Activated CD4-positive, alpha-beta T cell treated with anti-CD3 and anti-CD28 coated beads, Interleukin-2, Interleukin-6, amounts not matched to agents 100 ng/mL and 50 ng/mL, durations not matched to agents 16 hours and 8 hours (primary cell): ENCODE measurements at regions not wholly inside any gene's neighbourhood (a gene's known extent, or its start where the extent isn't known, plus 50 kb on each side); places are given as distances from the start of the nearest gene placed in this dataset.

Experiments
- DNase-seq: peaks from one replicate; pipeline ENCODE4 v3.0.0-alpha.2; 2020

DNA sequence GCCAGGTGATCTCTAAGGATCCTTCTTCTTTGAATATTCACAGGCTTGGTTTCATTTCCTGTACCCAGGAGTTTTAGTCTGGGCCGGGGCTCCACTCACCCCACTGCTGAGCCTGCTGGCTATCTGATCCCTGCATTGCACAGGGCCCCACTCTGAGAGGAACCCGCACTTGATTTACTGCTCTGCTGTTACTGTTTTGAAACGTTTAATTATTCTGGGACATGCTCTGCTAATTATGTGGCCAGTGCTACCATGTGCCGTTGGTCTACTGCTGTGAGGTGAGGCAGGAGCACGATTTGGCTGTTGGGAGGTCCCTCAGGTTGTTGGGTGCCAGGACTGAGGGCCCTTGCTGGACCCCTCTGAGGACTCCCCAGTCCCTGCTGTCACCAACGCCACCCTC, 108.7 kb upstream of the SIRPA start:
- DNase-seq = no peak

DNA sequence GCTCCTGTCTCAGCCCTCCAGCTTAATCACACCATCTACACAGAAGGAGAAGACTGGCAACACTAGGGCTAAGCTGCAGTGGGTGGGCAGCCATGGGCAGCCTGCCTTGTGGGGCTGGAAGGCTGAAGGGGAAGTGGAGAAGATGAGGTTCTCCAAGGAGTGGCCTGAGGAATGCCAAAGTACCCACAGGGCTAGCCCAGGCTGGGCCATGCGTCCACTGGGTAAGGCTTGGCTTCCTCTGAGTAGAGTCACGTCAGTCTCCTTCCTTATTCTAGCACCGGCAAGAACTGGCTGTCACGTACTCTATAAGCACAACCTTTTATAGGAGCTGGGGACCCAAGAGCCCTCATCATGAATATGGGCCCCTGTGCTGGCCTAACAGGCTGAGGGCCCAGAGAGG, 110.6 kb upstream of the SIRPA start:
- DNase-seq = no peak

DNA sequence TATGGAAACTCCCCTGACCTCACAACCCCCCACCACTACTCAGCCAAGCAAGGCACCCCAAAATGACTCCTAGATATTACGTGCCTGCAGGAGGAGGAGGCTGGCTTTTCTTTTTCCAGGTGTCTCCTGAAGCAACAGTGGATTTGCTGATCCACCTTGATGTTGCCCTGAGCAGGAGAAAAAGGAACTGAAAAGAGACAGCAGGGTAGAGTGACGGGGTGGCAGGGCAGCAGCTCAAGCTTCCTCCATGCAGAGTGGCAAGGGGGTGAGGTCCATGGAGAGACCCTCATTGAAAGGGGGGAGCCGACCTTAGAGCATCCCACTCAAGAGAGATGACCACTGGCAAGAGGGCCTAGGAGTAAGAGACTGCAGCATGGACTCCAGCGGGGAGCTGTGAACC, 112.0 kb upstream of the SIRPA start:
- no peak for DNase-seq

DNA sequence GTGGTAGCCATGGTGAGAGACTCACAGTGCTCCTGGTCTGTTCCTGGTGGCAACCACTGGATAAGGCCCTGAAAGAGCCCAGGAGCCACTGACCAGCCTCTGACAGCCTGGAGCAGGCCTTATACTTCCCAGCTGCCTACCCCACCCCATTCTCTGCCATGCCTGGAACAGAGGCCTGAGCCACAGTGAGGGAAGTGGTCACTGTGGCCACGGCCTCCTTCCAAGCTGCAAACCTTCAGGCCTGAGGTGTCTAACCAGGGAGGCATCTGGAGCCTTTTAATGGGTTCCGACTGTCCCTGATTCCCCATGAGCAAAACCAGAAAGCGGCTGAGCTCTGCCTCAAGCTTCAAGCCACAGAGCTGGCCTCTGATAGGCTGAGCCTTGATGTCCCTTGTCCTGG, 113.0 kb upstream of the SIRPA start:
- no peak for DNase-seq

DNA sequence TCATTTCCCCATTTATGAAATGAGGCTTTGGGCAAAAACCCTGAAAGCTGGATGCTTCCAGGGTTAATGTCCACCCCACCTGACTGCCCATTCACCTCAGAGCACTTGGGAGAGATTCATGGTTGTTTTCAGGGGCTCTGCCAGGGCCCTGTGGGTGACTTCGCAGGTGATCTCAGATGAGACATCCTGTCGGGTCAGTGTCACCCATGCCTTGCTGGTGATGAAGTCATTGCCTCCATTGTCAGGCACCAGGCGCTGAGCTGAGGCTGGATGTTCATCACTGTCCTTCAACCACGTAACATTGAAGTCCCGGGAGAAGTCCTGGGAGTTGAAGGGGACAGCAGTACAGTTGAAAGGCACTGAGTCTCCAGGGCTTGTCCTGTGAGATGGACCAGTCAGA, 115.6 kb upstream of the SIRPA start:
- no peak for DNase-seq

DNA sequence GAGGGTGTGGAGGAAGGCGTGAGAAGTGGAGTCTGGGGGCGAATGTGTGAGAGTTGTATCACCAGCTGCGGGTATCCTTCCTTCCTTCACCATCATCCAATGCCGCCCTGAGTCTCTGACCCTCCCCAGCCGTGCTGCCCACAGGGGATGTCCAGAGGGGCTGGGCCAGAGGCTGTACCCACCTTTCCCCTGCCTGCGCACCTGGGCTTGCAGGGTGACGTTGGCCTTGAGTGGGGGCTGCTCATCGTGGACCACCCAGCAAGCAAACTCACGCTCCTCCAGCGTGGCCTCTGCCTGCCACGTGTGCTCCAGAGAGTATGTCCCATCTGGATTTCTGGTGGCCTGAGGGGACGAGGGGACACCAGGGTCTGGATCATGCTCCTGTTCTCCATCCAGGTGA, 116.9 kb upstream of the SIRPA start:
- no peak for DNase-seq

- DNase-seq = no peak
These were observed 117.8 kb upstream of the SIRPA start for GRCh38 chr20:1777476-1777820.

DNA sequence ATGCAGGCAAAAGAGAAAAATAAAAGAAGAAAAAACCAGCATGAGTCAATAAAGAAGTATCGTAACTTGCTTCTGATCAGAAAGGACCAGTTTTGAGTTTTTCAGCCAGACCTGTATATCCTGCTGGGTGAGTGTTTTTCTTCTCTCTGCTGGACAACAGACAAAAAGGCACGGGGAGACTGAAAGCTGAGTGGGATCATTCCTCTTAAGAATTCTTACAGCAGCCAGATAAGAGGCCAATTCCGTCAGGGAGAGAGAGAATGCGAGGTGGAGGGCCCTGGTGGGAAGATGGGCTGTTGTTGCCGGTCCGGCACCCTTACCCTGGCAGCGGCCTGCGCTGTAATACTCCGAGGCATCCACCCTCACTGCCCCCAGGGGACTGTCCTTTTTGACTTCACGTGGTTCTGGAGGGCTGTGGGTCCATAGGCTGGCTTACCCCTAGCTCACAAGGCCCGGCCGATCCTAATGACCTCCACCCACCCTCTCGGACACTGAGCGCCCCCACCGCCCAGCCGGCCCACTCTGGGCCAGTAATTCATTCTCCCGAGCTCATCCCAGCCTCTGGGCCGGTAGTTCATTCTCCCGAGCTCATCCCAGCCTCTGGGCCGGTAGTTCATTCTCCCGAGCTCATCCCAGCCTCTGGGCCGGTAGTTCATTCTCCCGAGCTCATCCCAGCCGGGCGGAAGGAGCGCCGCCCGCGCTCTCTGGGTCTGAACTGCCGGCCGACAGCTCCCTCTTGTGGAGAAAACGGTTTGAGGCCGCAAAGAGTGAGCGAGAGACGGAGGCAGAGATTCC, 118.3 kb upstream of the SIRPA start:
- DNase-seq = peak; percentile 90

DNA sequence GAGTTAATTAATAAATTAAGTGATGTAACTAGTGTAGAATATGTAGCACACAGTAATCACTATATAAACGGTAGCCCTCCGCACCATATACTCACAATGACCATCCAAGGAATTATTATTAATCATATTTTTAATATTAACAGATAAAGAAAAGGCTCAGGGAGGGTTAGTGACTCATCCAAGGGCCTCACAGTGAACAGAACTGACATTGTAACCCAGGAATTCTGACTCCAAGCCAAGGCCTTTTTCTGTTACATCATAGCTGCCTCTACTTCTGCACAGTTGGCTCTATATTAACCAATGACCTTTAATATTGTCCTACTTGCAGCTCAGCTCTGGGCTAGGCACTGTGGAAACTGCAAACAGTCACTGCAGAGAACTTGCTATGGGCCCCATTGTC, 117.5 kb upstream of the SIRPG start:
- DNase-seq = no peak

DNA sequence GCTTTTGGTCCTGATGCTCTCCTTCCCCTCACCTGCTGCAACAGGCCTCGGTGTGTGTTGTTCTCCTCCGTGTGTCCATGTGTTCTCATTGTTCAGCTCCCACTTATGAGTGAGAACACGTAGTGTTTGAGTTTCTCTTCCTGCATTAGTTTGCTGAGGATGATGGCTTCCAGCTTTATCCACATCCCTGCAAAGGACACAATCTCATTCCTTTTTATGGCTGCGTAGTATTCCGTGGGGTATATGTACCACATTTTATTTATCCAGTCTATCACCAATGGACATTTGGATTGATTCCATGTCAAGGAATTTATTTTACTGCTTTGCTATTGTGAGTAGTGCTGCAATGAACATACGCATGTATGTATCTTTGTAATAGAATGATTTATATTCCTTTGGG, 116.9 kb upstream of the SIRPG start:
- no peak for DNase-seq

DNA sequence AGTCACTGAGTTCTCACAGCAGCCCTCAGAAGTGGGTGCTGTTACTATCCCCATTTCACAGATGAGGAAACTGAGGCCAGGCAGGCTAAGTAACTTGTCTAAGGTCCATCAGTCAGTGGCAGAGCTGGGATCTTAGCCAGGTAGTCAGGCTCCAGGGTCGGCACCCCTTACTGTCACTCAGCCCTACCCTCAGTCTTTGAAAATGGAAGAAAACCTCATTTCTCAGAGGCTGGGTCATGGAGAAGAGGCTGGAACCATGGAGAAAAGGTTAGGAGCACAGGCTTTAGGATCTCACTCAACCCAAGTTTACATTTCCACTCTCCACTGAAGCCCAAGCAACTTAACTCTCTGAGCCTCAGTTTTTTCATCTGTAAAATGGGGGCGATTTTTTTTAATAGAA, 116.2 kb upstream of the SIRPG start:
- no peak for DNase-seq

DNA sequence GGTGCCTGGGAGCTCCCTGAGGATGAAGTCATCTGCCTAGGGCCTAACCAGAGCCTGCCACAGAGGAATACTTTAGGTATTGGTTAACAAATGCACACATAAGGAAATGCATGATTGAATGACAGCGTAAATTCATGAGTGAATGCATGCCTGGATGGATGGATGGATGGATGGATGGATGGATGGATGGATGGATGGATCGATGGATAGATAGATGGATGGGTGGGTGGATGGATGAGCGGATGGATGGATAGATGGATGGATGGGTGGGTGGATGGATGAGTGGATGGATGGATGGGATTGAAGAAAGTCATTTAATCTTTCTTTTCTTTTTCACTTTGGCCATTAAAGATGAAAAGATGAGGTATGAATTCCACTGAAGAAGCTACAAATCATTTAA, 111.9 kb upstream of the SIRPG start:
- no peak for DNase-seq

- no peak for DNase-seq
These were observed 109.2 kb upstream of the SIRPG start for GRCh38 chr20:1766731-1767130.

- peak; percentile 75 for DNase-seq
These were observed 106.8 kb upstream of the SIRPG start for GRCh38 chr20:1764136-1765033.

DNA sequence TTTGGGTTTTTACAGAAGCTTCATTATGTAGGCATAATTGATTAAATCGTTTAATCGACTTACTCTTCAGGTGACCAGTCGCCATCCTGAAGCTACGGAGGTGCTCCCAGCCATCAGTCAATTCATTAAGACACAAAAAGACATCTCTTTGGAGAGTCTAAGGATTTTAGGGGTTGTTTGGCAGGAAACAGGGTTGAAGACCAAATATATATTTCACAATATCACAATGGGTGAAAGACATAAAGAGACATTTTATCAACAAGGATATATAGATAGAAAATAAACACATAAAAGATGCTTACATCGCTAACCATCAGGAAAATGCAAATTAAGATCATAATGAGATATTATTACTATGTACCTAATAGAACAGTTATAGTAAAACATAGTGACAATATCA, 104.0 kb upstream of the SIRPG start:
- no peak for DNase-seq

DNA sequence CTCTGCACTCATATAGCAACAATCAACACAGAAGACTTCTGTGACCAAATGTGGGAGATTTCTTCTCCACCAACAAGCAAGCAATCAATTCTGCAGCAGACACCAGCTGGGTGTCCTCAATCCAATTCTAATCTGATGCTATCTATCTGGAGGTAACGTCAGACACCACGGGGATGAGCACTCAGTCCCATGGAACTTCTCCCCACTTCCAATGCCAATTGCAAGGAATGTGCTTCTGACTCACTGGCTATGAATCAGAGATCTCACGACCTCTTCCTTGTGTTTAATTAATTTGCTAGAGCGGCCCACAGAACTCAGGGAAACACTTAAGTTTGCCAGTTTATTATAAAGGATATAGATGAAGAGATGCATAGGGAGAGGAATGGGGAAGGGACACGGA, 103.5 kb upstream of the SIRPG start:
- no peak for DNase-seq

DNA sequence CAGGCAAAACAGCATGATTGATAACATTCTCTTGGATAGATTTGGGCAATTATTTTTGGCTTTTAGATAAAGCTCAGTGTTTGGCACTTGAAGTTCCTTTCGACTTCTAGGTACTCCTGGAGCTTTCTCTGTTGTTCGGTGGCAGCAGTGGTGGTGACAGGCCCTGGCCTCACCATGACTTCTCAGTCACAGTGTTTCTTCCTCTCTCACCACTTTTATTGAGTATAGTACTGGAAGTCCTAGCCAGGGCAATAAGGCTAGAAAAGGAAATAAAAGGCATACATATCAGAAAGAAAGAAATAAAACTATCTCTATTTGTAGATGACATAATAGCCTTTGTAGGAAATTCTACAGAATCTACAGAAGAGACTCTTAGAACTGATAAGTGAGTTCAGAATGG, 101.2 kb upstream of the SIRPG start:
- no peak for DNase-seq

DNA sequence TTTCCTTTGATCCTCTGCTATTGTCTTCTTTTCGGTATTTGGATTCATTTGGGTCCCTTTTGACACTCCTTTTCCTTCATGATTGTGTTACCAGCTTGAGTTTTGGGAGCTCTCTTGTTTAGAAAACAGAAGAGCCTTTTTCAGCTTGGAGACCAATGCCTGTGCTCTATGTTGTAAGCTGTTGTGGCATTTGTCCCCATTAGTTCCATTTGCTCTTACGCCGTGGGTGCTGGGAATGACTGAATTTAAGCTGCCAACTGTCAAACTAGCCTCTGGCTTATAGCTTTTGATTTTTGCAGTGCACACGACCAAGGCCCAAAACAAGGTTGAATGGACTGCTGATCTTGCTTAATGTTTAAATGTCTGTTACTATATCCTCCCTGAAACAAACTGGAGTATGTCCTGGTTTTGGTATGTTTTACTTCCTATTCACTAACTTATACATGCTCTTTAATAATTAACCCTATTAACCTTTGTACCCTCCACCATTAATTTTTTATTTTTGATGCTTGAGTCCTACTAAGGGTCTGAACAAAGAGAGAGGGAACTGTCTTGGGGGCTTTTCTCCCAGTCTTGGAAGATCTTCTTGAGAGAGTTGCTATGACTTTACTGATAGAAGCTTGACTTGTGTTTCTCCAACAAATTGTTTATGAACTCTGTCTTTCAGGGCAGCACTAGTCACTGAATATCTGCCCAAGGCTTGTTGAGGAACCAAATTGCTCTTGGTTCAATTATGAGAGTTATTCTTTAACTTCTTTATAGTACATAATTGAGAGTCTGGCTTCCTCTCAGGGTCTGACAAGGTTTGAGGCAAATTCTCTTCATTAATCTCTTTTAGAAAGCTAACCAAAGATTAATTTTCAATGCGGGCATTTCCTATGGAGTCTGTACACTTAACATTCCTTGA, 100.3 kb upstream of the SIRPG start:
- DNase-seq = no peak

DNA sequence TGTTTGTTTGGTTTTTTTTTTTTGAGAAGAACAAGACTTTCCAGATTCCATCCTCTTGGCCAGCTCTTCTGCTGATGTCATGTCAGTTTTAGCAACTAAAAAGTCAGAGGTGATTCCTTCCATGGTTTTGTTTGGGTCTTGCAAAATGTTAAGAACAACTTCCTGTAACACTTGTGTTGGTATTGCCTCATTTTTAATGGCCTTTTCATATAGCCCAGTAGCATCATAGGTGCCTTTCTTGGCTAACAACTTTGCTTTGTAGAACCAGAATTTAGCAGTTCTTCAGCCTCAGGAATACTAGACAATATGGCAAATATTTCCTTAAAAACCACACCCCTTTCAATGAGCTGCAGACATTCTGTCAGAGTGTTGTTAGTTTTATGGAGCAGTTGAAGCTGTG, 99.5 kb upstream of the SIRPG start:
- DNase-seq = no peak

- DNase-seq = no peak
These were observed 97.2 kb upstream of the SIRPG start for GRCh38 chr20:1754749-1755148.

GRCh38 chr20:1754306-1754705, 96.7 kb upstream of the SIRPG start:
- no peak for DNase-seq

GRCh38 chr20:1752045-1752444, 94.5 kb upstream of the SIRPG start:
- no peak for DNase-seq

- no peak for DNase-seq
These were observed 91.2 kb upstream of the SIRPG start for GRCh38 chr20:1748777-1749176.
